ENCODE measurements at regions not wholly inside any gene's neighbourhood (a gene's known extent, or its start where the extent isn't known, plus 50 kb on each side); places are given as distances from the start of the nearest gene placed in this dataset.
A peak's percentile ranks its signal among the peaks of the same experiment; 100 is the strongest.

DNA sequence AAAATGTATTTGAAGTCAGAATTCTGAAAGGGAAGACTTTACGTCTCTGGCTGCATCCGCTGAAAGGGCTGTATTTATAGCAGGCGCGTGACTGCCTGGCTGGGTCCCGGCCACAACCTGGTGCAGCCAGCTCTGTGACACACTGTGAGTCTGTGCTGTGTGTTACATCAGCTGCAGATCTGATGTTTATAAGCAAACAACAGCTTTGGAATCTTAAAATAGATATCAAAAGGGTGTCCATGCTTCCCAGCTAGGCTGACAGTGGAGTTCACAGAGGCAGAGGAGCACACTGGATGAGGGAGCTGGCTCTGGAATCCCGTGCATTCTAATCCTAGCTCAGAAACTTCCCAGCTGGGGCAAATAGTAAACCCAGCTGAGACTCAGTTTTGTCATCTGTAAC, 433.4 kb upstream of the BRINP1 start:
- DNase-seq = no peak

DNA sequence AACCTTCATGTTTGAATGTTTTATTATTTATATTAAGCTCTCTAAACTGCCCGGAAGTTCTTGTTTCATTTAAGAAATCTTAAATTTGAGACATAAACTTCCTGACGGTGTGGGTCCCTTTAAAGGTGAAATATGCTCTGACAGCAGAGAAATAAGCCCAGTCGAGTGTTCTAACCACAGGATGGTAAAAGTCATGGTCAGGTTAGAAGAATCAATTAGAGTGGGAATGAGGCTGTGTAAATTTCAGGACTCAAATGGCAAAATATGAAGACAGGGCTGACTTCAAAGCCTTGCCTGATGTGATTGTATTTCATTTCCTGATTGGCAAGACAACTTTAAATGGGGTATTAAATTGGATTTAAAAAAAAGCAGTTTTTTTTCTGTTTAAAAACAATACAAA, 432.9 kb upstream of the BRINP1 start:
- DNase-seq = no peak

DNA sequence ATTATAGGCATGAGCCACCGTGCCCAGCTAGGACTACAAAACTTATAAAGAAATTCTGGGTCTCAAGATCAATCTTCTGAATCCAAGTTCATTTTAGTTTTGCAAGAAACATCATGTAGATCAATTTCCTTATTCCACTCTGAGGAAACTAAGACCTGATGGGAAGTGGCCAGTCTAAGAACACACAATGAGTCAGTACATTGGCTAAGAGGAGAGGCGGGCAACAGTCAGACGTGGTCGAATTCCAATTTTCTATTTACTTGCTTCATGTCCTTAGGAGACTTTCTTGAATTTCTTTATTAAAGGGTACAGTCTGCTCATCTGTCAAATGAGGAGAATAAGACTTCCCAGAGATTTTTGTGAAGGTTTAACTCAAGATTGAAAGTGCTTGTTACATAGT, 432.1 kb upstream of the BRINP1 start:
- no peak for DNase-seq

DNA sequence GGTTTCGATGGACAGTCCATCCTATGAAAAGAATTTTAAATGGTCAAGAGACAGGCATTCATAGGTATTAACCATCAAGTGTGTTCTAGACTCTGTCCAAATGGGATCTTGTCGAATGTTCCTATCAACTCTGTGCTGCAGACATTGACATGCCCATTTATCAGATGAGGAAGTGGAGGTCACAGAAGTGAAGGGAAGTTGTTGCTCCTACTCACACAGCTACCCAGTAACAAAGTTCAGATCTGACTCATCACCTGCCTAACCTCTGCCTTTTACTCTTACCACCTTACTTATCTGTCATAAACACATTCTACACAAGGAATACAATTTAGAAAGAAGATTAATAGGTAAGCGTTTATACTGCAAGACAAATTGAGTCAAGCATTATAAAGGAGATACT, 426.2 kb upstream of the BRINP1 start:
- DNase-seq = peak; percentile 1

DNA sequence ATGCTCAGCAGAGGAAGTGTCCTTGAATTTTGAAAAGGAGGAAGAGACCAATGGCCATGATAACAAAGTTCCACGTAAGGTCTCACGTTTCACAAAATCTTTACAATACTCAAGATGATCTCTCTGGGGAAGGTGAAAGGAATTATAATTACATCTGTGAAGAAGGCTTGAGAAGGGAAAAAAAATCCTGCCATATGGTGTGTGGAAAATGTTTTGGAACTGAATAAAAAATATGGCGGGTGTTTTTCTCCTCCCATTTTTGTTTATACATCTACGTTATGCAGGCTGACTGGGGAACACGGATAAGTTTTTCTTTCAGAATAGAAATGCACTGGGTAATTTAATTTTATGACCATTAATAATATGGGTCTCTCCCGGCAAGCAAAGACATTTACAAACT, 425.6 kb upstream of the BRINP1 start:
- no peak for DNase-seq

DNA sequence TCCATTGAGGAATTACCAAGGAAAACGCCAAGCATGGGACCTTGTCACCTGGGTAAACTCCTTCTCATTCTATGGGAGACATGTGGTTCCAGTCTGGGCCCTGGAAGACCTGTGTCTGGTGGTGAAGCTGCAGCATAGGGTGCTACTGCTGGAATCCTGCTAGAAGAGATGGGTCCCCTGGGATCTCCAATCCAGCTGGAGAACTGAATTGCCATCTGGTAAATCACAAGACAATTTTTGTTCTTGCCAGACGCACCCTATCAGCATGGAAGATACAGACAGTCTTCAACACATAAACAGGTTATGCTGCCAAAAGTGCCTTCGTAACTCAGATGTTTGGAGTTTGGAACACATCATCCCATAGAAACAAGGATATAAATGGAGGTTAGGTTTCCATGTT, 424.0 kb upstream of the BRINP1 start:
- DNase-seq = no peak

DNA sequence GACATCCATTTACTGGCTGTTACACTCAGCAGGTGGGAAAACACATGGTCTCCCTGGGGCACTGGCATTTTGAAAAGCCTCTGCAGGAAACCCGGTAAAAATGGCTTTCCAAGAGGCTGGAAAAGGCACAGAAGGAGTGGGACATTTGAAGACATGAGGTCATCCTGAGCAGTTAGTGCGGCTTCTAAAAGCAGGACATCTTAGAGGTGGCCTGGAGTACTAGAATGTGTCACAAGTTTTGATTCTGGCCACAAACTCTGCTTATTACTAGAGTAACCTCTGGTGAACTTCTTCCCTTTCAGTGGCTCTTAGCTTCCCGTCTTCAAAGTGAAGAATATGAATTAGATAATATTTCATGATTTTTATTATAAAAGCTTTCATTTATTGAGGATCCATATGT, 423.0 kb upstream of the BRINP1 start:
- DNase-seq = no peak

DNA sequence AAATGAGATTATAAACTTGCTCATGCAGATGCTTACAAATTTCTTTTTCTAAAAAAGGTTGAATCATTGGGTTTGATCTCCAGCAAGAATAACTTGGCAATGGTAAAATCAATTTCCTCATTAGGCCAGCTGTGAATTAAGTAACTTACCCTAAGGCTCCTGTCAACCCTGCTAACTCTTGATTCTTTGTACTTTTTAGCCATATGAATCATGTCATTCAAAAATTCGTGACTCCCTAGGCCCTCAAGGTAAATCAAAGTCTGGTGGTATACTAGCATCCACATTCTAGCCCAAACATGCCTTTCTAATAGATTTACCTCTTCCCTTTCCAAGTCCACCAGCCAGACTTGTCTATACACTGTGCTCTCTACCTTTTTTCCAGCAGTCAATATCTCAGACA, 420.8 kb upstream of the BRINP1 start:
- no peak for DNase-seq

DNA sequence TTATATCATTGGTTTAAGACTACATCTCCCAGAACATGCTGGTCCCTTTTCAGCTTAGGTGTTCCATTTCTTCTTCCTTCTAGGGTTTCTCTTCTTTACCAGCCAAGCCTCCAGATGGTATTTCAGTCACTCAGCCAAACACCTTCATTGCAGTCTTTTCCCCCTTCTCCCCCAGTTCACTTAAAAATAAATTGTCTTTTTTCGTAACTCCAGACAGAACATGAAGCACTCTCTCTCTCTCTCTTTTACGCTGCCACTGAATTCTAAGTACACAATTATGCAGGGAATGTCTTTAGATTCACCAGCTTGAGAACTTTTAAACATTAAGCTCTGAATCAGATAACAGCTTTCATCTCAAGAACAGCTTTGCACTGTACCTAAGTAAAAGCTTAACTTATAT, 419.7 kb upstream of the BRINP1 start:
- DNase-seq = no peak

DNA sequence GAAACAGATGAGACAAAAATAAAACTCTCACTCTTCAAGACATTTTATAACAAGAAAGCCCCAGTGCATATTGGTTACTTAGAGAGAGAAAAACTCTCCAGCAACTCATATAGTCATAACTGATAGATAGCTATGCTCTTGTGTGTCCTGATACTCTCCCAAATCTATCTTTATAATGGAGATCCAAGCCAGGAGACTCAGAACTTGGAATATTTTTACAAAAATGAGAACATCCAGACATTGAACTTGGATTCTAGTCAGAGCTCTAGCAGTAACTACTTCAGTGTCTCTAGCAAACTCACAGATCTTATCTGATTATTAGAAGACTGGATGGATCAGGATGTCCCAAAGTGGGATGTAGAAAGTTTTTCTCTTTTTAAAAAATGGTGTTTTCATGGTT, 412.7 kb upstream of the BRINP1 start:
- DNase-seq = no peak

DNA sequence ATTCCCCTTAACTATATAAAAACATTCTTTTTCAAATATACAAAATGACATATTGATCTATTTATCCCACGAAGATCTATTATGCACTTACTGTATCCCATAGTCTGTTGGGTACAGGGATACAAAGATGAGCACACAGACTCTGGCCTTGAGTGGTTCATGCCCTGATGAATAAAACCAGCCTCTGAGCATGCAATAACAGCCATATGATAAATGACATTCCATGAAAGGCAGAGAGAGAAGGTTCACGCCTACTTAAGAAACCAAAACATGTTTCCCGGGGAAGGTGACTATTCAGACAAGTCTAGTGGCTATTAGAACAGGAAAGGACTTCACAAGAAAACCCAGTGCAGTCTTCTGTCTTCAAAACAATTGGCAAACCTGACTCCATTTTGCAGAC, 406.2 kb upstream of the BRINP1 start:
- DNase-seq = no peak

DNA sequence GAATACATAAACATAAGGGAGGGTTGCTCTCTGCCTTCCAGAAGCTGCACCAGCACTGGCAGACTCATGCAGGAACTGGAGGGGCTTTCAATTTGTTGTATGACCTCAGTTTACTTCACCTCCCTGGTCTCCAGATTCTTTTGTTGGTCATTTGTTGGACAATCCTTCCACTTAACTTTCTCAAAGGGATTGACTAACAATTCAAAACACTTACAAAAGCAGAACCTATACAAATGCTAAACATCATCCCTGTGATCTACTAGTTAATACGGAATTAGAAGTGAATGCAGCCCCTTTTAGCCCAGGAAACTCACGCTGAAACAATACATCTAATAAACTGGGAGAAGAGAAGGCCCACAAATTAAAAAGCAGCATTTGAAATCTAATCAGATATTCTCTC, 404.6 kb upstream of the BRINP1 start:
- no peak for DNase-seq

DNA sequence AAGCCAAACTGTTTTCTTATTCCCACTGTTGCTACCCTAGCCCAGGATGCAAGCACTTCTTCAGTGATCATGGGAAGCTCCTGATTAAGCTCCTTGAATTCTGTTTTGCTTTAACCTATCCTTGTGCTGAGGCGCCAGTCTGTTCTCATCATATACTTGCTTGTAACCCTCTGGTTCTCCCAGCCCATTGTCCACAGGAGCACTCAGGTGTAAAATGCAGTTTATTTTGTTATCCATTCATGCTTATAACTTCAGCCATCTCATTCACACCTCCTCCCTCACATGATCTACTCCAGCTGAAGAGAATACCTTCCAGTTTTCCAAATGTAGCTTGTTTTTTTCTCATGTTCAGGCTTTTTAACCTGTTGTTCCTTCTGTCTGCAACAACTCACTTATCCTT, 402.1 kb upstream of the BRINP1 start:
- DNase-seq = no peak

DNA sequence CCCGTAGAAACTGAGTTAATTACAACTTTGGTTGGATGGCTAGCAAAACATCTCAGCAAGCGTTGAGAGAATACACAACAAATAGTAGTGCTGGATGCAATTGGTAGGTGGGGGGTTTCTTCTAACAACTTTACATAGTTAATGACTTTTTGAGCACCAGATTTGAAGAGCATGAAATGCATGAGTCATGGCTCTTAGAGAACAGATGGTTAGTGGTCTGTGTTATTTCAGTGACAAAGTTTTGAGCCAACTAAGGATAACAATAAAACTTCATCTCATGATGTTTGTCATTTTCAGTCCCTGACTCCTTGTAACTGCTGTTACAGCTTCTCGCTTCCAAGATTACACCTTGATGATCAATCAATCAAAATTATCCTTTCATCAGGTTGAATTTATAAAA, 399.0 kb upstream of the BRINP1 start:
- DNase-seq = no peak

DNA sequence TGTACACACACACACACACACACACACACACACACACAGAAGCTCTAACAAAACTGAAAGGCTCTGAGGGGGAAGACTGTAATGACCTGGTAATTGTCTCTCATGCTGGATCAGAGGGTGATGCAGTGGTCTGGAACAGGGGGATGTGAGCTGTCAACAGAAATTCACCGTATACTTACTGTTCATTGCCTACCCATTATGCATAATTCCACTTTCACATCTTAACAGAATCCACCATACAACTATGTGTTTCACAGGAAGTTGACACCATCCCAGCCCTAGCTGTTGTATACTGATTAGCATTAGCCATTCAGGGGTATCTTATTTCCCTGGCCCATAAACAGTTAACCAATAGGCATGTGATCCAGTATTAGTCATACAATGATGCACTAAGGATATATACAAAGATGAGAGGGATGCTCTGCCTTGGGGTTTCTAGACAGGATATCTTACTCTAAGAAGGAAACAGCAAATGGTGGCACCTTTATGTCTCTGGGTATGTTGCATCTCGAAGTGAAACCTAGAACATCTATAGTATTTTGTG, 396.5 kb upstream of the BRINP1 start:
- no peak for DNase-seq

DNA sequence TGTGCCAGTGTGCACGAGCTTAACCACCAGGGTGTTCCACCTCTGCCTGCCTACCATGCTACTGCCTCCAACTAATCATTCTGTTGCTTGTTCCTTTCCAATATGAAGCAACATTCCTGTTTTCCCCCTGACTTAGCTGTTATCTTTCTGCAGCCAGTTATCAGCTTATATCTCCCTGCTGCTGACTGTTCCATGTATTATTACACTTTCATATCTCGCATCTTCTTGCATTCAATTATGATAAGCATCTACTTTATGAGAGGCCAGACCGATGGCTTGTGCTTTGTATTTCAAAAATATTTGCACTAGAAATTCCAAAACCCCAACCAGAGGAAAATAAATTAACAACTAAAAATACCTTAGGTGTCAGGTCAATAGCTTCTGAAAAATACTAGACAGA, 394.0 kb upstream of the BRINP1 start:
- no peak for DNase-seq

DNA sequence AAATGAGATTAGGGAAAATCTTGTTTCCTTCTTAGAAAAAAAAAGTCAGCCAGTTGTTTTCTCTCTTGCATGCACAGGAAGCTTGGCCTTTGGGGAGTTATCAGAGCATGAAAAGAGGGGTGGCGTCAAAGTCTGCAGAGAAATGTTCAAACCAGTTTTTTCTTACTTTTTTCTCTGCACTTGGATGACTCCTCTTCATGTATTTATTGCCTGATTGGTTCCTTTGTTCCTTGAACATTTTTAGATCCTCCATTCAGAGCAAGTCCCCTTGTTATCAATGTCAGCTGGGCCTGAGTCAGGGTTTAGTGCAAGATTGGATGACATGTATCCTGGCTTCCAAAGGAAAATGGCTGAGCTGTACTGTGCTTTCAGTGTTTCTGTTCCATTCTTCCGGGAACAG, 392.6 kb upstream of the BRINP1 start:
- no peak for DNase-seq

DNA sequence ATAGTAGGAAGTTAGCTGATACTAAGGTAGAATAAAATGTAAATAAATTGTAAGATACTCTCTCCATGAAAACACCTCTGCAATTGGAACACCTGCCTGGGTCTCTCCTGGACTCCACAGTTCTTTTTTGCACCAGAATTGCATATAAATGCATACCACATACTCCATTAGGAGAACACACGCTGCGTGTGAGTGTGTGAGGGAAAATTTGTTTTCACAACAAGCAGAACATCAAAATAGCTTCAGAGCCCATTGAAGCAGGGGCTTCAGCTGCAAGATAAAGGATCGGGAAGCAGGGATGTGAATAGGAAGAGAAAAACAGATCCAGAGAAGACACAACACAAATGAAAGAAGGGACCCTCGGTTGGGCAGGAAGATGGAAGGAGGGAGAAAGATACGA, 389.8 kb upstream of the BRINP1 start:
- no peak for DNase-seq

DNA sequence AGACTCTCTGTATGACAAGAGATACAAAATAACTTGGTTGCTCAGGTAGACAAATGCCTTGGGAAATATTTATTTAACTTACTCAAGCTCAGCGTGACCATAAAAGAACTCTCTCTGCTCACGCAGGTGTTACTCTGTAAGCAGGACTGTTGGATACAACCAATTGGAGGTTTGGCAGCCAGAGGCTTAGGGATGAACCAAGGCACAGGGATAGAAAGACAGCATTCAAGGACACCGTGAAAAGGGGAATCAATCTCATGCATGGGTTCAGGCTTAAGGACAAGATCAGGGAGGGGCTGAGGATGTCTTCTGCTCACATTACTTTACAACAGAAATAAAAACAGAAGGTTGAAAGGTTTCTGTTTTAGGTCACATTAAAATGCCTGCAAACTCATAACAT, 389.0 kb upstream of the BRINP1 start:
- DNase-seq = no peak

DNA sequence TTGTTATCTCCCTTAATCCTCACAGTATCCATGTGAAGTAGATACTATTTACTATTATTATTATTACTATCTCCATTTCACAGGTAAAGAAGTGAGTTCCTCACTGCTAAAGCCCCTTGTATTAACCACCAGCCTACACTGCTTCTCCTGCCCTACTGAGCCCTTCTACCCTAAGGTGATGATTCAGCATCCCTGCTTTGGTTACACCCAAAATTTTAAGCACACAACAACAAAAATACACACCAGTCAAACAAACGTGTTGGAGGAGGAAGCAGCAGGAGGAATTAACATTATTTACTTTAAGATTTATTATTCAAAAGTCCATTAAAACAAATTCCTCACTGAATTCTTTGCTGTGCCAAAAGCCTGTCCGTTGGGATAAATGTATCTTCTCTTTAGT, 370.2 kb upstream of the BRINP1 start:
- DNase-seq = no peak

DNA sequence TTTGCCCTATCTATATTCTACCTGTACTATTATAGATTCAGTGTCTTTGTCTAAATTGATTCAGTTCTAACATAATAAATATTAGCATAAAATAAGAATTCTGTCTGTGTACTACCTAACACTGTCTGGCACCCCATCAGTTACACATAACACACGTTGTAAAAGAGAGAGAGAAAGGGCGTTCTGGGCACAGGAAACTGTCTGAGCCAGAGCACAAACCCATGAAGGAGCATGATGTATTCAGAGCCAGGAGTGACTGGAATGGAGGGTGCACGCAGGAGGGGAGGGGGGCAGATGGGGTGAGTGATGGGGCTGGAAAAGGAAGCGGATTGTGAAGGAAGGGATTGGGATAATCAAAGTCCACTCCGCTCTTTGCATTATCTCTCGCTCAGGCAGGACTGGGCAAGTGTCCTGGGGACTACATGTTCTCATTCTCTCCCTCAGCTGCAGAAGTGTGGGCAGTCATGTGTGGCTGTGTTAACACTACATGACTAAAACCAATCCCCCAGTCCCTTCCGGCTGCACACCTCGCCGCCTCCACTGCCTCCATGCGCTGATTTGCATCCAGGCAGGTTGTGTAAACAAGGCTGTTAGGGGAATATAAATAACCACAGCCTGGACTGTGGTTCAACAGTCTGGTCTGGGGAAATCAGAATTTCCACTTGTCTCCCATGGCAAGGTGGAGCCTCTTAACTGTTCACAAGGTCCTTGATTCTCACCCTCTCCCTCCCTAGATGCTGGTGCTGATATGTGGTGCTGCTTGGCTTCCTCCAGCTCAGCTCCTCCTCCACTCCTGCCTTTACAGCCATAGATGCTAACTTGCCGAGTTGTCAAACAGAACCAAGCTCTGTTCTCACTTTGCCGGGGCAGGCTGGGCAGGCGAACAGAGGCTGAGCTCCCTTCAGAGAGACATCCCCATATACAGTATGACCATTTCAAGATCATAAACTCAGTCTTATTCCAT, 367.5 kb upstream of the BRINP1 start:
- no peak for DNase-seq

DNA sequence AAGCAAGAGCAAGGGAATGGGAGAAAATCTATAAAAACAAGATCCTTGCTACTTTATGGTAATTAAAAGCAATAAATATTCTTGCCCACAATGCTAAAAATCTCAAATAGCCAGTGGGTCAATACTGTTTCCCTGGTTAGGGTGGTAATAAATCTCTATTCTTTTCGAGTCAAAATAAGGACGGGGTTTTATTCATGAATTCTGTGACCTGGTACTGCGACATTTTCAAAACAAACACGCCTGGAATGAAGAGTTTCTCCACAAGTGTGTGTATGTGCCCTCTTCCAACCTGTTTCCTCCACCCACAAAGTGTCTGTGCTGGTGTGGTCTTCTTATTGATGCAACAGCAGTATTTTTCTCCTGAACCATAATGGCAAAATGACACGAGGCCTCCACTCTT, 358.8 kb upstream of the BRINP1 start:
- DNase-seq = no peak

DNA sequence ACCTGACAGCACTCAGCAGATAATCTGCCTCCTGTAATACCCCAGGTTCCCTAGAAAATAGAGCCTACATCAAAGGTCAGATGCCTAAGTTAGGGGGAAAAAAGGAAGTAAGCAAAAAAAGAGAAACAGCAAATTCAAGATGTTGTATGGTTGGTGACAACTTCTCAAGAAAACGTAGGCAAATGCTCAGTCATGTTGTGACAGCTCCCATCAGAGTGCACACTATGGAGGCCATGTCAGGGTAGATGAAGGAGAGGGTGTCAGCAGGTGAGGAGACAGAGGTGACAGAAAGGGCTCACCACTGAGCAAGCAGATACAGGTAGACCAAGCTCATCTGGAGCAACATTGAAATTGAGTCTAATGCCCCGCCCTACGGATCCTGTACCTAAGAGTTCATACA, 356.8 kb upstream of the BRINP1 start:
- DNase-seq = no peak

DNA sequence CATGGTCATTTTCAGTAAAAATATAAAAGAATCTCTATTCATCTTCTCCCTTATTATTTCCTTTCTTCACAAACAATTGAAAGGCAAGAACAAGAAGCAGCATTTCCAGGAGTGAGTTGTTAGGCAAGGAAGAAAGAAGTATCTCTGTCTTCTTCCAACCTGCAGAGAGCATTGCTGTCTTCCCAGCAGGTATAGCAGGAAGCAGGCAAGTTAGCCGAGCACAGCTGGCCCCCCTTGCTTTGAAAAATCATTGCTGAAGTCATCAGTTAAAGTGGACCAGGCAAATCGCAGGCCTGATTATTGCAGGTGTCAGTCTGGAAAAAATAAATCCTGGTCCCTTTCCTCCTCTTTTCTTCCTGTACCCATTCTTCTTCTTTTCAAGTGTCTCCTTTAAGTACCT, 353.1 kb upstream of the BRINP1 start:
- no peak for DNase-seq

DNA sequence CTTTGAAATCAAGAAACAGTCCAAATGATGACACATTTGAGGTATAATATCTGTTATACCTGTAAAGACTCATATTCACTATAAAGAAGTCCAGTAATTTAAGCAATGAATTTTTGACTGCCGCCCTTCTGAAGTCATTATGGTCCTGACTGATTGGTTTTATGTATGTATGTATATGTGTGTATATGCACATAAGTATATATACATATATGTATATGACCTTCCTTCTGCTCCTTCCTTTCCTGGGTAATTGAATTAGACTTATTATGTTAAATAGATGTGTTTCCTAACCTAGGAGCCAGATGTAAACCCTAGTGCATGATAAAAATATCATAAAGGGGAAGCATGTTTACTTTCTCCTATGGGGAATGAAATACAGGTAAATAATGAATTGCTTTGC, 343.1 kb upstream of the BRINP1 start:
- DNase-seq = no peak

Data from activated CD4-positive, alpha-beta T cell treated with anti-CD3 and anti-CD28 coated beads, Interleukin-2, Interleukin-6, amounts not matched to agents 100 ng/mL and 50 ng/mL, durations not matched to agents 16 hours and 8 hours (primary cell).